Activated CD4-positive, alpha-beta T cell treated with anti-CD3 and anti-CD28 coated beads, Interleukin-10, Interleukin-2, amounts not matched to agents 100 ng/mL and 50 ng/mL, durations not matched to agents 16 hours and 8 hours (primary cell): ENCODE measurements at regions not wholly inside any gene's neighbourhood (a gene's known extent, or its start where the extent isn't known, plus 50 kb on each side); places are given as distances from the start of the nearest gene placed in this dataset.
"Not testable (repeated sequence)": the region's sequence is repeated elsewhere in the genome, so short reads cannot be mapped to it uniquely, and the experiment has no call there.

Source experiments
- DNase-seq: peaks from one replicate; pipeline ENCODE4 v3.0.0-alpha.2; 2020

DNA sequence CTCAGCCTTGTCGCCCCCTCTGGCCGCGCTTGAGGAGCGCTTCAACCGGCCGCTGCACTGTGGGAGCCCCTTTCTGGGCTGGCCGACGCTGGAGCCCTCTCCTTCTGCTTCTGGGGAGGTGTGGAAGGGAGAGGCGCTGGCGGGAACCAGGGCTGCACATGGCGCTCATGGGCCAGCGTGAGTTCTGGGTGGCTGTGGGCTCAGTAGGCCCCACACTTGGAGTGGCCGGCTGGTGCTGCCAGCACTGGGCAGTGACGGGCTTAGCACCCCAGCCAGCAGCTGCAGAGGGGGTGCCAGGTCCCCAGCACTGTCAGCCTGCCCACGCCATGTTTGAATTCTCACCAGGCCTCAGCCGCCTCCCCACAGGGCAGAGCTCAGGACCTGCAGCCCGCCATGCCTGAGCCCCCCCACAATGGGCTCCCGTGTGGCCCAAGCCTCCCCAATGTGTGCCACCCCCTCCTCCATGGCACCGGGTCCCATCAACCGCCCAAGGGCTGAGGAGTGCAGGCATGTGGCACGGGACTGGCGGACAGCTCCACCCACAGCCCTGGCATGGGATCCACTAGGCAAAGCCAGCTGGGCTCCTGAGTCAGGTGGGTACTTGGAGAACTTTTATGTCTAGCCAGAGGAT lies 615.2 kb downstream of the TRIML1 start:
- DNase-seq = no peak

DNA sequence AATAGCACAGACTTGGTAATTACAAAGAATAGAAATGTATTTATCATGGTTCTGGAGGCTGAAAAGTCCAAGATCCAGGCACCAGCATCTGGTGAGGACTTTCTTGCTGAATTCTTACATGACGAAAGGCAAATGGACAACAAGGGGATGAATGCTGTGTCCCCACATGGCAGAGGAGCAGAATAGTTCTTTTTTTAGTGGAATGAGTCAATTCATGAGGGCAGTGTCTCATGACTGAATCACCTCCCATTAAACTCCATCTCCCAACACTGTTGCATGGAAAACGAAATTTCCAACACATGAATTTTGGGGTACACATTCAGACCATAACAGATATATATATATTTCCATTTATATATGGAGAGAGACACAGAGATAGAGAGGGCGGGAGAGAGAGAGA lies 628.3 kb downstream of the TRIML1 start:
- no peak for DNase-seq

DNA sequence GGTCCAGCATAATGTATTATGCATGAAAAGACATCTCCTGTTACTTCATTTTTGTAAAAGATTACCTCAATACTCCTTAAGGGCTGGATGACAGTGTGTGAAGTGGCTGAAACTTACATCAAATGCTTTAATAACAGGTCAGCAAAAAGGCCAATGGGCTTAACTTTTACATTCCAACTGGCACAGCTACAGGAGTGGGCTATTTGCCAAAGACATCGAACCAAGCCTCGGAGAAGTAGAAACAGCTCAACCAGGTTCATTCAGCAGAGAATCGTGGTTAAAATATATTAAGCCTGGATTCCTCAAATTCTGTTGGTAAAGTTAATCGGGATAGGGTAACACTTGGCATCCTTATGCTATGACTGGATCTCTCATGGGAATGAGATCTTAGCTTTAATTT lies 639.7 kb downstream of the TRIML1 start:
- no peak for DNase-seq

DNA sequence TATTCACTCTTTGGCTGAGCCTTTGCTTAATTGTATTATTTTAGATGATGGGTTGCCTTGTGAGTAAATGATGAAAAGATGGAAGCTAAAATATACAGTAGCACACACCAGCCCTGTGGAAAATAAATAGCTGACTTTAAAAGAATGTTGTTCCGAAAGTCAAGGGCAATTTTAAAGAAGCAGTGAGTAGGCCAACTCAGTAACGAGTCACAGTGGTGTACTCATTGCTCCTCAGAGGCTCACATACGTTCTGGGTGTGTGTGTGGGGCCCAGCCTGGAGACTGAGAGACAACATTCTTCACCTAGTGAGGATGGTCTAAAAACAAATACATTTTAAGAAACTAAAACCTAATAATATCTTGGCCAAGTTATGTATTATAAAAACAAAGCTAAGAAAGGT lies 640.3 kb downstream of the TRIML1 start:
- DNase-seq = no peak

DNA sequence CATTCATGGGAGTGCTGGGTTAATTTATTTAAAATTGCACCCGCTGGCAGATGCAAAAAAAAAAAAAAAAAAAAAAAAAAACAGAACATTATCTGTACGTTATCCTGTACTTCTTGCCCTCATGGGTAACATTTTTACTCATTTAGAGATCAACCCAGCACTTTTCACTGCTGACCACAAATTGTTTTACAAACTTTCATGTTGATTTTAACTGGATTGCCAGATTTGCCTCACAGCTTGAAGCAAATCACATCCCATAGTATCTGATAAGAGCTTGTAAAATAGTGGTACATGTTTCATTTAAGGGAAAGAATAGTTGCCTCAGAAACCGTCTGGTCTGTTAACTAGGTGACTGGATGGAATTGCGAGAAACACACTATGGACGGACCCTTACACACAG lies 640.8 kb downstream of the TRIML1 start:
- no peak for DNase-seq

DNA sequence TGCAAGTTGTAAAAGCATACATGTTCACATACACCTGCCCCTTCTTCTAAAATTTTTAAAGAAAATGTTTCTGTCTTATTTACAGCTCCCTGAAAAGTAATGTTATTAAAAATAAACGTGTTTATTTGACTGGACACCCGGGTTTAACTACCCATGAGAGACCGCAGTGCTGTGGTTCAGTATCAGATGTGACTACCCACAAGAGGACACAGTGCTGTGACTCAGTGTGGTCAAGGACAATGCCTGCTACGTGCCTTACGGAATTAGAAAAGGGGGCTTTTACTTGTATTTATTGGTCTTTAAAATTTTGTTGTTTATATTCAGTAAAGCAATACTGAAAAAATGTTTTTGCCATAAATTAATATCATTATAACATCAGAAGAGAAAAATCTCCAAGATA lies 641.4 kb downstream of the TRIML1 start:
- no peak for DNase-seq

DNA sequence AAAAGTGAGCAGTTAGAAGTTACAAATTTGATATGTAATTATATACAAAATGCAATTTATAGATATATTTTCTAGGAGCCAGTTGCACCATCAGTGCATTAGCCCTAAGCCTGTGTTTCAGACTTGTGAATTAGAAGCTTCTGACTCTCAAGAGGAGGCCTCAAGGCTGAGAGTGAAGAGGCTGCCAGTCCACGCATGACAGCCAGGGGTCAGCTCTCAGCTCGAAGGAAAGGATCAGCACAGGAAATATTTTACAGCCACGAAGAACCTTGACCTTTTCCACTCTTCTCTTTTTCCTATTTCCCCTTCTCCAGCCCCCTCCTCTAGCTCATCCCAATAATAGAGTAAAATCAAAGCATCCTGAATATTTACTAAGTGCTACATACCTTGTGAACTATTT lies 642.4 kb downstream of the TRIML1 start:
- DNase-seq = no peak

DNA sequence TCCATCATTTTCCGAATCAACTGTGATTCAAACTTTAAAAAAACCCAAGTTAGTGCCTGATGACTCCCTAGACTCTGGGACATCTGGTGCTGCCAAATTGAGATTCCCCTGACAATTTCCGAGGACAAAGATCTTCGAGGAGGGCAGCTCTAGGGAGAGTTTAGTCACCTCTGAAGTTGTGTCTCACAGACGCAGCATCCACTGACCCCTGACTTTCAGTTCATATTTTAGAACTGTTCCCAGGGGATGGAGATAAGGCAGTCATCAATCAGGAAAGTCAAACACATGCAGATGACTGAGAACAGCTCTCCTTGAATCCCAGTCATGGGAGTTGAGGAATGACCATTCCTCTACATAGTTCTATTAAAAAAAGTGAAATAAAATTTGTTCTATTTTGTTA lies 643.9 kb downstream of the TRIML1 start:
- no peak for DNase-seq

DNA sequence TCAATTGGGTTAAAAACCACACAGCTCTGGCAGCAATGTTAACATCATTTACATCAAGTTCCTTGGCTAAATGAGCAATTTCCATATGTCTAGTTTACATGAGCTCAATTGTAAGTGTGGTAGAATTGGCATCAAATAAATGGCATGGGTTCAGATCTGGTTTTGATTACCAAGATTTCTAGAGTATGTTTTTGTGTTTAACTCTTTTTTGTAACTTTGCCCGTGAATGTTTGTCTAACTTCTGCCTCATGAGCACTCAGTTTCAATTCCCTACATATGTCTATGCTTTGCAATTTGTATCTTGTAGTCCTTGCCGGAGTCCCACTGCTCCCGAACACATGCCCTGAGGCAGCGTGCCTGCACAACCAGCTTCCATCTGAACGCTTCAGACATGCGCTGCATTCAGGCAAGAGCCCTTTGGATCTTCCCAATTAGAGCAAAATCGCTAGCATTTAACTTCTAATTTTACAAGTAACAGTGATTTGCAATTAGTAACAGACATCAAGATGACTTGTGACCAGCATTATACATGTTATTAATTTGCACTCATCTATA lies 644.4 kb downstream of the TRIML1 start:
- DNase-seq = no peak

DNA sequence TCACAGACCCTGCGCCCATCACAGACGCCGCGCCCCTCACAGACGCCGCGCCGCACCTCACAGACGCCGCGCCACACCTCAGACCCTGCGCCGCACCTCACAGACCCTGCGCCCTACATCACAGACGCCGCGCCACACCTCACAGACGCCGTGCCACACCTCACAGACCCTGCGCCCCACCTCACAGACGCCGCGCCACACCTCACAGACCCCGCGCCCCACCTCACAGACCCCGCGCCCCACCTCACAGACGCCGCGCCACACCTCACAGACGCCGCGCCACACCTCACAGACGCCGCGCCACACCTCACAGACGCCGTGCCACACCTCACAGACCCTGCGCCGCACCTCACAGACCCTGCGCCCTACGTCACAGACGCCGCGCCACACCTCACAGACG lies 657.4 kb downstream of the TRIML1 start:
- not testable (repeated sequence) for DNase-seq

DNA sequence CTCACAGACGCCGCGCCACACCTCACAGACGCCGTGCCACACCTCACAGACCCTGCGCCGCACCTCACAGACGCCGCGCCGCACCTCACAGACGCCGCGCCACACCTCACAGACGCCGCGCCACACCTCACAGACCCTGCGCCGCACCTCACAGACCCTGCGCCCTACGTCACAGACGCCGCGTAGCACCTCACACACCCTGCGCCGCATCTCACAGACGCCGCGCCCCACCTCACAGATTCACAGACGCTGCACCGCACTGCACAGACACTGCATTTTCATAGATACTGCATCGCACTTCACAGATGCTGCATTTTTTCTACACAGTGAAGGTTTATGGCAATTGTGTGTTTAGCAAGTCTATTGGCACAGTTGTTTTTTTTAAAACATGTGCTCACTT lies 657.8 kb downstream of the TRIML1 start:
- DNase-seq = not testable (repeated sequence)

DNA sequence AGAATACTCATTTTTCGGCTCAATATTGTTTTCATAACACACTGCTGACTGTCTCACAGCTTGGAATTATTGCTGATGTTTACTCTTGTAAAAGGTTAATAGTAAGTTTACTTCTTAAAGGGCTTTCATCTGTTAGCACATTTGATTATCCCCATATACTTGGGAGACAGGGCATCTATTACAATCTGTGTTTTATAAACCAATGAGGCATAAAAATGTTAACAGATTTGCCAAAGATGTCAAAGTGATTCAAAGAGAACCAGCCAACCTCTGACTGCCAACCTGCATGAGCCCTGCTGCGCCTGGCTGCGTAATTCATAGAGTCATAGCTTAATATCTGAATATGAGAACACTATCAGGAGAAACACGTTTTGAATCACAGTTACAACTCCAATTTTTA lies 665.6 kb downstream of the TRIML1 start:
- no peak for DNase-seq

DNA sequence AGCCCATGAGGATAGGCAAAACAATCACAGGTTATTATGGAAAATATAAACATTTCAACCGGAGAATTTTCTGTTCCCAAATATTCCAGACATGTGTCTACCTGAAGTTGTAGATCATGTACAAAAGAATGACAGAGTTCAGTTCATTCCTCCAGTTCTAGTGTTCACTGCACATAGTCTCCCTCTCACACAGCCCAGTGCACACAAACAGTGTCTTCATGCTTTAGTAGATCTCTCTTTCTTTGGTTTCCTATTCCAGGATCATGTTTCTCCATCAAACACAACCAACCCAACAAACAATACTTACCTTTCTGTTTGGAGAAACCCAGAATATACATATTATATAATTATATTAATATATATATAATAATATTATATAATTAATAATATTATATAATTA lies 671.9 kb downstream of the TRIML1 start:
- DNase-seq = no peak

DNA sequence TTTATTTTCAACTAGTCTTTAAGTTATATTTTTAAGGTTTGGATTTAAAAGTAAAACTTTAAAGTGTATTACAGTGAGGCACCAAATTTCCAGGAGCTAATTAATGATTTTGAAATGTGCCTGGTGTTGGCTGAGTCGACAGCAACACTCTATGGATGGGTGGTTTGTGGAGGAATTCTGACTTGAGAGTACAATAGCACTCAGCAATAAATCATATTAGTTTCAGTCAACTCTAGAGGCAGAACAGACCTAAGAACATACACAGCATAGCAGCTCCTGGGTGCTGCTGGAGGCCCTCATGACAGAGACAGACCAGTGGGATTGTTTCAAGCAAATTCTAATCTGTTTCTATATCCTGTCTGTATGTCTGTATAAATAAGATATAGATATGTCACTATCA lies 673.4 kb downstream of the TRIML1 start:
- DNase-seq = no peak

DNA sequence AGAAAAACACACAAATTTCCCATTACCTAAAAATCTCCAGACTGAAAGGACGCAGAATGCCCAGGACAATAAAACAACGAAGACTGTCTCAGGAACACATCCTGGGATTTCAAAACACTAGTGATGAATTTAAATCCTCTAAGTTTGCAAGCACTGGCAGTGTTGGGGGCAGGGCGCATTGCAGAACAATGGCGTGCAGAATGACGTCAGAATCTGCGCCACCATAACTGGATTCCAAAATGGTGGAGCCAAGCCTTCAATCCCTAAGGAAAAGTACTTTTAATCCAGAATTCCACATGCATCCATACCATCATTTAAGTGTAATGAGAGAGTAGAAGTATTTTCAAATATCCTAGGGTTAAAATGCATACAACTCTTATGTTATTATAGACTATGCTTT lies 679.1 kb downstream of the TRIML1 start:
- DNase-seq = no peak

DNA sequence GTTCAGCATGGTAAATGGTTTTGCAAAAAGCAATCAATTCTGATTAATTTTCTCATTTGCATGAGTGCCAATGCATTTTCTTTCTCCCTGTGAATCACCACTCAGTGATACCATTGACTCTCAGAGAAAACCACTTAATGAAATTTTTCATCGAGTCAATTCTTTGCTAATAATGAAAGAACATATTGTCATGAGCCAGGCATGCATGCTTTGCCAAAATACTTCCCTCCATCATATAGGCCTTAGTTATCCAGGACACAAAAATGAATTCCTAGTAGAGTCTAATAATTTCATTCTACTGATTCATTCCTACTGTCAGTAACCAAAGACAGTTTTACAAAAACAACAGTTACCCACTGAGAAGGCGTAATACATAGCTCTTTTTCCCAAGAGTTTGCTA lies 680.0 kb downstream of the TRIML1 start:
- no peak for DNase-seq

DNA sequence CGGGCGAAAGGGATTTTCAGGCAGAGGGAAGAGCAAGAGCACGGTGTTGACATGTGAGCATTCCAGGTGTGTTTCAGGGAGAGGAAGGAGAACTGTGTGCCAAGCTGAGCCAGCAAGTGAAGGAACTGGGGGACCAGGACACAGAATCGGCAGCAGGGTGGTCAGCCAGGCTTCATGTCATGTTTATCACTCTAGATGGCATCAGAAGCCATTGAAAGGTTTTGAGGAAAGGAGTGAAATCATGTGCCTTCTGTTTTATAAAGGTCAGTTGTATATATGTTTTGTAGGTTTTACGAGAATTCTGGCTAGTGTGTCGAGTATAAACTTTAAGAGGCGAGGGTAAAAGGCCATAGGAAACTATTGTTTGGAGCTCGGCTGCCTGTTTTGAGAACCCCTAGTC lies 682.3 kb downstream of the TRIML1 start:
- no peak for DNase-seq

DNA sequence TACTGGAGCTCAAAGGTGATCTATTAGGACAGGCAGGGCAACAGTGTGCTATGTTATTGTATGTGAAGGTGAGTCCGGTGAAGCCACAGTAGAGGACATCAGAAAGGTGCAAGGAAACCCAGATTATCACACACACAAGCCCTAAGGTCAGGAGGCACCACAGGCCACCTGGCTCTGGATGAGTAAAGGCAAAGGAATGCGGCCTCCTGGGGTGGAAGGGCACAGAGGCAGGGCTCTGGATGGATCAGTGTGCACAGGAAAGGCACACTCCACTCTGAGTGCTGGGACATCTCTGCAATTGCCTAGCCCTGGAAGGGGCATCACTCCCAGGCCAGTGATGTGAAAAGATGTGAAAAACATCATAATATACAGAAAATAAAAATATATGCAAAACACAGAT lies 683.5 kb downstream of the TRIML1 start:
- no peak for DNase-seq

DNA sequence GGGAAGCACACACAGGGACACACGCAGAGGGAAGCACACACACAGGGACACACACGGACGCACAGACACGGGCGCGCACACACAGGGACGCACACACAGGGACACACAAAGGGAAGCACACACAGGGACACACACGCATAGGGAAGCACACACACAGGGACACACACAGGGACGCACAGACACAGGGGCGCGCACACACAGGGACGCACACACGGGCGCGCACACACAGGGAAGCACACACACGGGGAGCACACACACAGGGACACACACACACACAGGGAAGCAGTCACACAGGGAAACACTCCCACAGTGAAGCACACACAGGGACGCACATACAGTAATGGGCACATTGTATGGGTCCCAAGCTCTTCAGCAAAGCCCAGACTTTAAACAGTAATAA lies 685.3 kb downstream of the TRIML1 start:
- no peak for DNase-seq

DNA sequence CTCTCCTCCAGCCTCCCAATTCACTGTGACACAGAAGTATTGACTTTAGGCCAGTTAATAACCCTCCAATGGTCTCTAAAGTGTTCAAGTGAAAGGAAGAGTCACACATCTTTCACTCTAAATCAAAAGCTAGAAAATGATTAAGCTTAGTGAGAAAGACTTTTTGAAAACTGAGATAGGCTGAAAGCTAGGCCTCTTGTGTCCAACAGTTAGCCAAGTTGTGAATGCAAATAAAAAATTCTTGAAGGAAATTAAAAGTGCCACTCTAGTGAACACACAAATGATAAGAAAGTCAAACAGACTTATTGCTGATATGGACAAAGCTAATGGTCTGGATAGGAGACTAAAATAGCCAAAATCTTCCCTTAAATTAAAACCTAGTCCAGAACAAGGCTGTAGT lies 687.2 kb downstream of the TRIML1 start:
- no peak for DNase-seq

DNA sequence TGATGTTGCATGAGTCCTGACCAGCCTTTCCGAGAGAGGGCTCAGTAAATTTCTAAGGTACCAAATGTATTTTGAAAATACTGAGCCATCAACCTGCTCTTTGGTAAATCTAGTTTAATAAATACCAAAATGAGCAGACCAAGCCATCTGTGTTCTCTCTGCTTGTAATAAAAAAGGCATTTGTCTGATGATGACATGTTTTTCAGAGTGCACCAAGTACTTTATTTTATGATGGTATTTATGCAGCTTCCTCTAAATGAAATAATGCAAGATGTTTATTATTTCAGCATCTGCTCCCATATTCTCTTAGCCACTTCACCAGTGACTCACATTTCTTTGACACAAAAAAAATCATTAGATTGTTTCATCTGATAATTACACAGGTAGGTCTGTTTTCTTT lies 700.5 kb downstream of the TRIML1 start:
- DNase-seq = no peak

DNA sequence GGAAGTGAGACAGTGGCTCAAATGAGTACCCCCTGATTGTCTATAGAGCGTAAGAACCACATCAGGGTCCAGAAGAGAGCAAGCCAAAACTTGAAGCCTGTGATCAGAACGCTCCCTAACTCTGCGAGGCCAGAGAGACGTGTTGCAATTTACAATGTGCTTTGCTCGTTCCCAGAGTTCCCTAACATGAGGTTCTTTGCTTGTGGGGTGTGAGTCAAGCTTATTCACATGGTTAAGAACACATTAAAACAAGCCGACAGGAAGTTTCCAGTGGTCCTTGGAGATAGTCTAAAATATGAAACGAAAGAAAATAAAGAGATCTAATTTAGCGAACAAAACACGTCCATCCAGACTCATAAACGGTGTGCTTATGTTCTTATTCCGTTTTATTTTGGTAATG lies 702.3 kb downstream of the TRIML1 start:
- DNase-seq = no peak

DNA sequence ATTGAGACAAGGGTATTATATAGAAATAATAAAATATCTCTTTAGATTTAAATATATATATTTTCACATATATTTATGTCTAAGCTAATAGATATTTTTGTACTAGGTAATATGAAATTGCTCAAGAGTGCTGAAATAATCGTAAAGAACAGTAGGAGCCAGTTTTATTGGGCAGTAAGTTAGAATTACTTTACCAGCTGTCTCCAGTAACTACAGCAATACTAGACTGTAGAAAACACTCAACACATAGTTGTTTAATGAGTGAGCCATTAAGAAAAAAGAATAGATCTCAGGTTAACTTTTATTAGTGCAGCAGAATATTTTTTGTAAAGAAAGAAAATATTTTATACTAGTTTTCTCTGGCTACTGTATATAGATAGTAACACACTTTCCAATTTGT lies 715.2 kb downstream of the TRIML1 start:
- no peak for DNase-seq

DNA sequence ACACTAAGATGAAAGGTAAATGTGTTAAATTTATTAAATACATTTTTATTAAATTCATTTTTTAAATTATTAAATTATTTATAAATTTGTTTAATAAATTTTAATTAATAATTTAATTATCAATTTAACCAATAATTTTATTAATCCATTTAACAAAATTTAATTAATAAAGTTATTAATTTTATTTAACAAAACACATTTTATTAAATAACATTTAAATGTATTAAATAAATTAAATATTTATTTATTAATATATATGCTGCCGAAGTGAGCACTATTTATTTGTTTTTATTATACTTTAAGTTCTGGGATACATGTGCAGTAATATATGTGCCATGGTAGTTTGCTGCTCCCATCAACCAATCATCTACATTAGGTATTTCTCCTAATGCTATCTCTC lies 719.5 kb downstream of the TRIML1 start:
- no peak for DNase-seq

DNA sequence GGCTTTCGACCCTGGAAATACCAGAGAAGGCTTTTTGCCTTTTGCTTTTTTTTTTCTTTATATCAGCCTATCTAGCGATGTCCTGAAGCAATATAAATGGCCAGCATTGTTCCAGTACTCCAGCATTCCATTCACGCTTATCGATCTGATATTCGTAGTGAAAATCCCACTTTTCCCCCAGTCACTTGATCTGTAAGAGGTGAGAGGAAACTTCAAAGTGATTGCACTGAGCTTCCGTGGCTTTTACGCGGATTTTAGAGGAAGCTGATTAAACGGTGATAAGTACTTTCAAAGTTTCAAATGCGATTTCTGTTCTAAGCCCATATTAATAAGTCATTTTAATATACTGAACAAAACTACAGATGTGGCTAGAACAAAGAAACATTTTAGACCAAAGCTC lies 725.5 kb downstream of the TRIML1 start:
- DNase-seq = no peak

DNA sequence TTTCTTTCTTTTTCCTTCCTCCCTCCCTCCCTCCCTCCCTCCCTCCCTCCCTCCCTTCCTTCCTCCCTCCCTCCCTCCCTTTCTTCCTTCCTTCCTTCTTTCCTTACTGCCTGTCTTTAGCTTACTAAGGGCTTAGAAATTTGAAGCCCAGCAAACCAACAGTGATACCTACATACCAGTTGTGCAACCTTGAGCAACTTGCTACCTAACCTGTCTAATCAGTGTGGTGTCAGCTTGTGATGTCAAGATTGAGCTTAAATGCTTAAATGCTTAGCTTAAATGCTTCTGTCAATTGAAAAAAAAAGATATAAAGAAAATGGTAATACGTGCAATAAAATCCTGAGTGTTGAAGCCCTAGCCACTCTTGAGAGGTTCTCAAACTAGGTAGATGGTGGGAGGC lies 728.6 kb downstream of the TRIML1 start:
- DNase-seq = no peak
